A204.1 (cell line): ENCODE measurements at regions not wholly inside any gene's neighbourhood (a gene's known extent, or its start where the extent isn't known, plus 50 kb on each side); places are given as distances from the start of the nearest gene placed in this dataset.

ENCODE experiments used
- FAIRE-seq: peaks from 2 replicates; lab custom pipeline; 2012; peaks lifted over from hg19 to GRCh38; lab: Jason Lieb, UNC

DNA sequence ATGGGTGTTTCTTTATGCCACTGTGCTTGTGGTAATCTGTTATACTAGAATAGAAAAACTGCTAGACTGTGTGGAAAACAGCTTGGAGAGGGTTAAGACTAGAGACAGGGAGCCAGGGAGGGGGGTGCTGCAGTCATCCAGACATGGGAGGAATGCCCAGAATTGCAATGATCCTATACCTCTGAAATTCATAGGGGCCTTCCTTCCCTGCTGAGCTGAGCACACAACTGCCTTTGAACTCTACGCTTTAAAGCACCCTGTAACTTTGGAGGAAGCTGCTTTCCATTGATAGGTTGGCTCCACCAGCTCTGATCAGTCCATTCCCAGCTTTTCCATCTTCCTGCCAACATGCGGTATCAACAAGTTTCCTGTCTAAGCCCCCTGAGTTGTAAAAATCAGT, 155.9 kb upstream of the RASGEF1B start:
- FAIRE-seq, result no peak

DNA sequence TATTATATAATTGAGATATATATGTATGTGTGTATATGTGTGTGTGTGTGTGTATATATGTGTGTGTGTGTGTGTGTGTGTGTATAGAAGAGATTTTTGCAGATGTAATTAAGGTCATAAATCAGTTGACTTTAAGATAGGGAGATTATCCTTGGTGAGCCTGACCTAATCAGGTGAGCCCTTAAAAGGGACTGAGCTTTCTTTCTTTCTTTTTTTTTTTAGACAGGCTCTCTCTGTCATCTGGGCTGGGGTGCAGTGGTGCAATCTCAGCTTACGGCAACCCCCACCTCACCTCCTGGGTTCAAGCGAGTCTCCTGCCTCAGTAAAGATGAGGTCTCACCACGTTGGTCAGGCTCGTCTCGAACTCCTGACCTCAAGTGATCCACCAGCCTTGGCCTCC, 155.1 kb upstream of the RASGEF1B start:
- FAIRE-seq, result no peak

DNA sequence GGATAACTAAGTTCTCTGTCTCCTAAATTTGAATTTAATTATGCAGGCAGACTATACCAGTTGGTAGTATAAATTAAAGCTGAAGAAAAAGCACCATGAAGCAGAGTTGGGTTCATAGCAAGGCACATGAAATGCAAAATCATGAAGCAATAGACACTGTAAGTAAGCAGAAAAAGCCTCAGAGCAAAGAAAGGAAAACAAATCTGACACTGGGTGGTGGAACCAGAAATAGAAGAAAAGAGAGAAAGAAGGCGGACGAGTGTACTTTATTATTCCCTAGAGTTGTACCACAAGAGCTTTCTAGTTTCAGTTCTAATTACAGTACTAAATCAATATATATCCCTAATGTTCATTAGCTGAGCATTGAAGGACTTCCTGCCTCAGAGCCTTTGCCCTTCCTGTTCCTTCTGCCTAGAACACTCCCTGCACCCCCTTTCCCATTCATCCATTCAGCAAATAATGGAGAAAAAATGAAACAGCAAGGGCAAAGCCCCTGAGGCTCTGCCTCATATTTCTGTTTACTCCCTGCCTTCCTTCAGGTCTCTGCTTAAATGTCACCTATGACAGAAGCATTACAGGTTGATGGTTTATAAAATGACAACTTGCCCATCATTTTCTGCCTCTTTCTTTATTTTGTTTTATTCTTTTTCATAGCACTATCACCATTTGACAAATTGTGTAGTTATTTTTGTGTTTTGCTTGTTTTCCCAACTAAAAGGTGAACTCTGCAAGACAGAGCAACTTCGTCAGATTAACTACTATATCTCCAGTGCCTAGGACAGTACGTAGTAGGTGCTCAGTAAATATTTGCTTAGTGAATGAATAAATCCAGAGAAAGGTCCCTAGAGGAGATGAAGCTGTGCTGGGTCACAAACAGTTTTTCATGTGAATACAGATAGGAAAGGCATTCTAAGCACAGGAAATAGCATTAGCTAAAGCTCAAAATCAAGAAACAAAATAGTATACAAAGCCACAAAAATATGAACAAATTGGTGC, 154.0 kb upstream of the RASGEF1B start:
- FAIRE-seq, result no peak

DNA sequence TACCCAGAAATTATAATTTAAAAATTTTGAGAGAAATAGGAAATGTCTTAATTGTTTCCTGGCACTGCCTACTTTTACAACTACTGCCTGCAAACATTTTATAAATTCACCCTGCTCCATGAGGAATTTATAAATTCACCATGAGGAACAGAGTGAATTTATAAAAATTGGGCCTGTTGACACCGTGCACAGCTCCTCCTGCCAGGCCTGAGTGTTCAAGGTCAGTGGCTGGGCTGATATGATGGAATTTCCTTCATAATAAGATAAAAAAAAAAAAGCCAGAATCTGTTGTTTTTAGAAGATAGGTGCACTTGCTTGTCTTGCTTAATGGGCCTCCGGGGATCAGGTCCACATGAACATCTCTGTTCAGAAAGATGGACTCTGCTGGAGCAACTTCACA, 151.7 kb upstream of the RASGEF1B start:
- FAIRE-seq, result no peak

DNA sequence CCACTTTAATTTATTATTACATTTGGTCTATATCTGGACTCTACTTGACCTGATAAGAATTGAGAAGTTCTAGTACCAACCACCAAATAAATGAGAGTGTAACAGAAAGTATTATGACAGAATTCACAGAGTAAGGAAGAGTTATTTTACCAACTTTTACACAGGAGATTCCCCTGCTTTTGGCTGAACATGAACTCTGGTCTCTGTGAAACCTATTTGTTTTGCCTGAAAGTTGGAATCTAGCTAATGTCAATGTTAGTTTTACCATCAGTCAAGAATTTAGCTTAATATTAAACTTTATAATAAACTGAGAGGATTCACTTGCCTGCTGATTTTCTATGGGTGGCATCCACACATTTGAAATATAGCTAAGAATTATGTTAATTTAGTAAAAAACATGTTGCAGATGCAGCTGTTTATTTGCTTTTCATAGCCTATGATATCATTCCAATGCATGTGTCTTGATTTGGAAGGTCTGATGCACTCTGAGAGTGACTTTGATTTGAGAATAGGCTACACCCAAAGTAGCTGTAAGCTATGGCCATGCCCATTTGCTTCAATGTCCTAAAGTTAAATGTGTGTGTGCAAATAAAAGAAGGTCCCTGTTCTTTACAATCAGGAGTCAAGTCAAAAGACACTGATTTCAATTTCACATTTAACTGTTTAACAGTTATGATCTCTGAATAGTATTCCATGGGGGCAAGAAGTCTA, 150.9 kb upstream of the RASGEF1B start:
- FAIRE-seq, result no peak

DNA sequence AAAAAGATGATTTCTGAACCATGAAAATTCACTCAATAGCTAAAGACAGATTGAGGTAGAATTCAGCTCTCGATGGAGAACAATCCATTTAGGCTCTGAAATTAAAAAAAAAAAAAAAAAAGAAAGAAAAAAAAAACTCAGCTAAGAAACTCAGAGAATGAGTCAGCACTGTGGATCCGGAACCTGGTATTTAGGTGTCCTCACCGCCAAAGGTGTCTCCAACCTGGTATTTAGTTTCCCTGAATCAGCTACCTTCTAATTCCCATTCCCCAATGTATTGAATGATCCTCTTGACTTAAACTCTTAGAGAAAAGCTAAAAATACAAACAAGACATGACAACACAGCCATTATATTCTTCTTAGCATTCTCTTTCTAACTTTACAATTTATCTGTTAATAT, 150.3 kb upstream of the RASGEF1B start:
- no peak for FAIRE-seq

DNA sequence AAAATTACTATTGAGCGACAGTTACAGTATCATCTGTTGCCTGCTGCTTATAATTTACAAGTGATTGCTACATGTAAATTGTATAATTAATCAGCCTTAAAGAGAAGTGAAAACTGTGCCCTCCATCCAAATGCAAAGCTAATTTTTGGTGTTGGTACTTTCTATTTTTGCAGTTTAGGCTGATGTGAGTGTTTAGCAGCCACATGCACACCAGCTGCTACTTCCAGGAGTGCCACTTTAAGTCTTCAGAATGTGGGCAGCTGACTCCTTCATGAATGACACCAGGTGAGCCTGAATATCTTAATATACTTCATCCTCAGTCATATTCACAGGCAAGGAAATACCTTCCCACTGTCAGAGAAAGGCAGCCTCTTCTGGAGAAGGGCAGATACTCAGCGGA, 149.8 kb upstream of the RASGEF1B start:
- FAIRE-seq, result no peak

DNA sequence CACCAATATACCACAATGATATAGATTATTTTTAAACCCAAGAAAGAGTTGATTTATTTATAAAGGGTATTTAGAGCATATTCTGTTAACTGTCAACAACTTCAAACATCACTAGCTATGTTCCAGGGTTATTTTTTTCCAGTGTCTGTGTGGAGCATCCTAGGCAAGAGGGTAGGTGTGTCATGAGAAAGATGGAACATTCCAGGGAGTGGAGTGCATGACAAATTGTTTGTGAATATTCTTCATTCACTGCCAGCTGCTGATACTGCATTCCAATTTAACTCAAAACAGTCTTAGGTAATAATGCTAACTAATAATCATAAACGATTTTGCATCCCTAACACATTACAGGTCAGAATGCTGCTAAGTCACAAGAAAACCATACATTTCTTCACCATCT, 148.7 kb upstream of the RASGEF1B start:
- FAIRE-seq, result no peak

DNA sequence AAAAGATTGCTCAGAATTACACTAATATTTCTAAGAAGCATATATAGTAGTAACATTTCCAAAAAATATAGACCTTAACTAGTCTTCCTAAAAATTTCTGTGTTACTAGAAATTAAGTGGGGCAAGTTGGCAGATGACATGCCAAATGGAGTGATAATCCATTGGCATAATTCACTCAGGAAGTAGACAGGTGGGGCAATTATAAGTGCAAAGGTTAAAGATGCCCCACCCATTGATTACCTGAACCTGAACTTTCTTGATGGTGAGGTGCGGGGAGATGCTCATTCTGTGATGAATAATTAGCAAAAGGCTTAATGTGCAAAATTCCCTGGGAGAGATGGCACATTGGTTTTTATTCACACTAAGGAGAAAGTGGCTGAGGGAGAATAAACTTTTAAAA, 145.8 kb upstream of the RASGEF1B start:
- FAIRE-seq, result no peak

DNA sequence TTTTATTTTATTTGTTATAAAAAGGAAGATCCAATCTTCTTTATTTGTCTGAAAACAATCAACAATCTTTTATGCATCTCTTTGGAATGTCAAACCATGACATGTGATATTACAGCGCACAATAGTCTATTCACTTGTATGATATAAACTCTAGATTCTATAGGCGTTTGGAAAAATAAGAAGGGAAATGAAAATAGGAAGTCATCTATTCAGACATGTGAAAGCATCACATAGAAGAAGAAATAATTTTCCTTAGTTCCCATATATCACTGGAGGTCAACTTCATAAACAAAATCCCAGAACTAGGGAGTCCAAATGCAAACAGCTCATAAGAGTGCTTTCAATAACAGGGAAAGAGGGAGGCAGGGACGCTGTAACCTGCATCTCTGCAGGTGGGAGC, 139.5 kb upstream of the RASGEF1B start:
- FAIRE-seq, result no peak

DNA sequence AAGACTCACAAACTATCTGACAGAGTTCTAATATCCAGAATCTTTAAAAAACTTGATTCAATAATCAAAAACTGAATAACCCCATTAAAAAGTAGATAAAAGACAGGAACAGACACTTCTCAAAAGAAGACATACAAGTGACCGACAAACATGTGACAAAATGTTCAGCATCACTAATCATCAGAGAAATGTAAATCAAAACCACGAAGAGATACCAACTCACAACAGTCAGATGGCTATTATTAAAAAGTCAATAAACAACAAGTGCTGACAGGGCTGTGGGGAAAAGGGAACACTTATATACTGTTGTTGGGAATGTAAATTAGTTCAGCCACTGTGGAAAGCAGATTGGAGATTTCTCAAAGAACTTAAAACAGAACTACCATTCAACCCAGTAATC, 138.1 kb upstream of the RASGEF1B start:
- no peak for FAIRE-seq

DNA sequence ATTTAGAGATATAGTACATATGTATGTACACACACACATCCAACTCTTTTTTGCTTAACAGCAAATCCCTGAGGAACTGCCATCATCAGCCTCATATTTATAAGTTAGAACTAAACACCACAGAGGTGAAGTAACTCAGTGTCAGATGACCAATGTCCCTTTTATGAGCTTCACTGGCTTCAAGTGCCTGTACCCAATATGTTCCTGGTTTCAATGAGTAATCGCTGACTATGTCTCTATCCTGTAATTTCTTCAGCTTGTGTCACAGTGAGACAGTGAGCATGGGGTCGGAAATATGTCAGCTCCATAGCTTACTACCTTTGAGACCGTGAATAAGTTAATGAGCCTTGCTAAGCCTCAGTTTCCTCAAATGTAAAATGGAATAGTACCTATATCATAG, 136.2 kb upstream of the RASGEF1B start:
- no peak for FAIRE-seq

DNA sequence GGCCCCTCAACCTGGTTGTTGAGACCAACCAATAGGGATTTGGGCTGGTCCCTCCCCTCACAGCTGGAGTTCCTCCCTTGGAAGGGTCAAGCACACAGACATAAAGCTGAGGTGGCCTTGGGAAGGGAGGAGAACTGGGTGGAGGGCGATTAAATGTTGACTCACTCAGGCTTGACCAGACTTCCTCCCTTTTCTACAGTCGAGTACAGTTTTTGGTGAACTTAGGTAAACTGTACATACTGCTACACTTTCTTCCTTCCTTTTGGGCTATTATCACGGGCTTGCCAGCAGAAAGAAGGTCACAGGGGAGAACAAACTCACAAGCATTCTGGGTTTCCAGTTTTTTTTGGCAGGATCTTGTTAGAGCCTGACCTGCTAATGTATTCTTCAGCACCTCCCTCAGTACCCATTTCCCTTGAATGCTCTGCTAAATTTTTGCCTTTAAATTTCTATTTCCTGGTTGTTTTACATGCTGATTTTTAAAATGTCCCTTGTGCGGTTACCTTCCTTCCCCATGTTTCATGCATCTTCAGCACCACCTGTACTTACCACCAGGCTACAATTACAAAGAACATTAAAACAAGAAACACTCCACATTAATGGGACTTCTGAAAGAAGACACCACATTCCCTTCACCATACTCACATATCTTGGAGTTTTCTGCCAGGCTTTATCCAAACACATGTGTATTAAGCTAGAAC, 135.2 kb upstream of the RASGEF1B start:
- FAIRE-seq, result no peak

DNA sequence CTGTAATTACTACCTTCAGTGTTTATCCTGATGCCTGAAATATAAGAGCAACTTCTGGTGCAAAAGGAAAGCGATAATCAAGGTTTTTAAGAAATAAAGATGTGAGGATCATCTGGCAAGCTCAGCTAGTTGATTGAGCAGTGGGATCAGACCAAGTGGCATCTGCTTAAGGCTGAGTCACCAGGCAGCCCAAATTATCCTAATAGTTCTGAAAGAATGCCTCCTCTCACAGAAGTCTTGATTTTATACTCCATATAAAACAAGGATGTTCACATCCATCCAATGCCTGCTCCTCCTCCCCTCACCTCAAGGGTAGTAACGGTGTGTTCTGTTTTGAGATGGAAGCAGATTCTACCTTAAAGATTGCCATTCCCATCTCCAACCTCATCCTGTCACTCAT, 134.5 kb upstream of the RASGEF1B start:
- FAIRE-seq, result no peak

DNA sequence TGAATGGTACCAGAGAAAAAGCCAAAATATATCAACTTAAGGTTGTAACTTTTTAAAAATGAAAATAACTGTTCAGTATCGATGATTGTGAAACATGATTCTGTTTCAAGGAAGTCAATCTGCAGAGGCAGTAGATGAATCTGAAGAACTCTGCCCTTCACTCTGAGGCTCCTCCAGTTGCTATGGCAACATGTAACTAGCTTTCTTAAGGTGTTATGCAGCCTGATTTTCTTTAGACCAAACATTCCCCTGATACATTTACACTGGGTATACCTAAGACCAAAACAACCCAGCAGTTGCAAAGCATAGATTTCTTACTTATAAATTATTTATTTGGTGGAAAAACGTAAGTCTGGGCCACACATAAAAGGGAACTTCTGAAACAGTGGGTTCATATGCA, 133.6 kb upstream of the RASGEF1B start:
- no peak for FAIRE-seq

DNA sequence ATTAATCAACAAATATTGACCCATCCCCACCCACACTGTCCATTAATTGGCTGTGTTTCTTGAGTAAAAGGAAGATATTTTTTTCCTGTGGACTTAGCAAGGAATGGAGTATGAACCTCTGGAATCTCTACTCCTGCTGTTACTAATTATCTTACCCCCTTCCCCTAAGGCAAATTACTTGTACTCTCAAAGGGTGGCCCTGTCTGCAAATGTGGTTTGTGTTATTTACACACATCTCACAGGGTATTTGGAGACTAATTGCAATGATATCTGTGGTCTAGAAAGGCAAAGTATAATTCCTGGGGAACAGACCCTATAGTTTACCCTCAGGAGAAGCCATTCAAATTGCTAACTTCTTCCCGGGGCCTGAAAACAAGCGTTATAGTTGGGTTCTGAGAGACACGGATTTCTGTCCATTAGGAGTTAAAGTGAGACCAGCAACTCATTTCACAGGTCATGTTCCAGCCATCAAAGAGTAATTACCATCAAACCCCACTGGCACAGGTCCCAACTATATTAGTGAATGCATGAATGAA, 133.0 kb upstream of the RASGEF1B start:
- FAIRE-seq, result no peak

DNA sequence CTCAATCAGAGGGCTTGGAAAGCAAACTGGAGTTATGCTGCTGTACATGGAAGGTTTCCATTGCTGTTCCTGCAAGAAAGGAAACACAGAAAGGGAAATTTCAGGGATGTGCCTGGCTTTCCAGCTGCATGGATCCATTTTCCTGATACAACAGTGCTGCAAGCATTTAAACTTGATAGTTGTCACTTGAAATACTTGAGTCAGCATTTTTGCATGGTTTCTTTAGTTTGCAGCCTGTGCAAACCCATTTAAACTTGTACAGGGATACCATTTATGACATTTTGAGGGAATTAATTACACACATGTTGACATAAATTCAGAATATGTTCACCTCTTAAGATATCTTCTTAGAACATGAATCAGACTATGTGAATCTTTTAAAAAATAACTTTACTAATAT, 131.1 kb upstream of the RASGEF1B start:
- FAIRE-seq, result no peak

DNA sequence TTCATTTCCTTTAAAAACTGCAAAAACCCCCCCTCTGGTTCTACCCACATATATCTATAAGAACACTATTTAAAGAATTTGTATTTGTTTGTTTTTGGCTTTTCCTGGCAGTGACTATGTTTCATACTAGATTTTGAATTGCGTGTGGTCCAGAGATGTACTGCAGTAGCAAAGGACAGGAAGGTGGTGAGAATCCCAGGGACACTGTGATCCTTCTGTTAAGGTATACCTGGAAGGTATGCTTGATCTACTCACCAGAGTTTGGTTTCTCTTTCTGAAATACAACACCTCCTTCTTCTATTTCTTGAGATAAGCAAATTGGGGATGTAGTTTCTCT, 129.6 kb upstream of the RASGEF1B start:
- FAIRE-seq, result no peak

DNA sequence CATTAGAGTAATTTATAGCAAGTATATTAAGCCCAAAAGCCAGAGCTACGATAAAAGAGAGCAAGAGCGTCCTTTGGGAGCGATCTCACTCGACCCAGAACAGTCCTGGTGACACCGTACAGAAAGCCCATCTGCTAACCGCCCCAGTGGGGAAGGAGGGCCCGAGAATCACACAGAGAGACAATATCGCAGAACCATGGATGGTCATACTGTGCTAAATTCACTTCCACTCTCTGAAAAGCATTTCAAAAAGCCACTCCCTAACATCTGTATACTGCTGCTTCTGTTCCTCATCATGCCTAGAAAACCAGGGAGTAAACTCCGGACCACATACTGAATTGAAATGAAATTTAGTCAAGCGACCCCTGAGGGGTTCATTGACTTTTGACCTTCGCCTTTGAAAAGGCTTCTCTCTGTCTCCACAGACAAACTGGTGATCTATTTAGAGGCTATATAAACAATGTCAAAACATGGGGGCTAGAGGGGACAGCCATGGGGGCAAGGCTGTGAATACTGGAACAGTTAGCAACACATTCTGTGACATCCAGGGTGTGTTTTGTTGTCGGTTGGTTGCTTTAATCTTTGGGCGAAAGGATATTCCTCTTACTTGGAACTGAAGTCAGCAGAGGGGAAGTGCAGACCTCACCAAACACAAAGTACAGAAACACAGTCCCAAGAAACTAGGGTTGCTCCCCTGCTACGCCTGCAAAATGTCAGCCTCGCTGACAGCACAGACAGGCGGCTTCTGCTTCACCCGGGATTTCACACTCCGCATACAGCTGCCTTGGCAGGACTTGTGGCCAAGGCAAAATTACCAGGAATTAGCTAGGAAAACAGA, 129.0 kb upstream of the RASGEF1B start:
- FAIRE-seq, result no peak

DNA sequence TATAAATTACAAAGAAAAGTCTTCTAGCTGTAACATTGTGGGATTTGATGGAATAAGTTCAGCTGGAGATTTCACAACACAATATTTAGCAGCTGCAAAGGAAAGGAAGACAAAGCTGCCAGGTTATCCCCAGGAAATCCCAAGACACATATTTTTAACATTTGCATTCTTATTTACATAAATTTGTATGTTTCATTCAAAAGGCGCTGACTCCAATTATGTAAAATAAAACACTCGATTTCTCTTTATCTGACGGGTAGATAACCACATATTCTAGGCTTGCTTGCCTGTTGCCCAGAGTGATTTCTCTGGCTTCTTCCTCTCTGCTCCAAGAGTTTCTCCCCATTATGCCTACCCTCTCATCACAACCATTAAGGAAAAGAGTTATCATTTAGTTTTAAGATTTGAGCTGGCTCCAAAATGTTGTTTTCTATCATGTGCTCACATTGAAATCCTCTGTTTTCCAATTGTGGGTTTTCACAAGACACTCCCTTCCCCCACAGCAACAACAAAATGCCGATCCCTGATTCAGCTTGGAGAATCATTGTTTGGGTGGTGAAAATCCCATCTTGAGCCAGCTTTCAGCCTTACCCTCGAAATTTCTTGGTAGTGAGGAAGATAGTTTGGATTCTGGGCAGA, 128.2 kb upstream of the RASGEF1B start:
- no peak for FAIRE-seq

DNA sequence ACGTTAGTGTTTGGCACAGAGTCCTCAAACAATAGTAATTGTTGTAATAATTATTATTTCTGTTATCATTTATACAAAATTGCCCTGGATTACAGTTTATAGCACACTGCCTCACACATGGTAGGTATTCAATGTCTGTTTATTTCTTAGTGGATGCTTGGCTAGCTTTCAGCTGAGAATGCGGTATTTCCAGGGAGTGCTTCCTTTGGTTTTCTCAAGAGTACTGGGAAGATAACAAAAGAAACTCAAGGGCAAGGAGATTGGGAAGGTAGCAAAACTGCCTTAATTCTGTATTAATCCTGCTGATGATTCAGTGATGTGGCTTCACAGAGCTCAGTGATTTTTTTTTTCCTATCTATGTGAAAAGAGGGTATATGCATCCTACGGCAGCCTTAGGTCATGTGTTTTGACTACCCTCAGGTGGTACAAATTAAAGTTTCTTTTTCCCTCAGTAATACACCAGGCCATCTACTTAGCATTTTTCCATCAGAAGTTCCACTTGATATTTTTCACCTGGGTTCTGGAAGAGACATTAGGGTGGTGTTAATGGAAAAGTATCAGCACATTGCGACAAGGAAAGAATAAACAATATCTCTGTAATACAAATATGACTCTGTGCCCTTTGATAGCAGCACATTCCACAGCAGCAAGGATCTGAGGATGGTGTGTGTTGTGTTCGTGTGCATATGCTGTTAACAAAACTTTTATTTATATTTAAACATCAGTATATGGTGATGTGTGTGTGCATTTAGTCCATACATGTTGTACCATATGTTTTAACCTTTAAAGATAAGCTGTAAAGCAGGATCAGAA, 124.3 kb upstream of the RASGEF1B start:
- no peak for FAIRE-seq
